Ovary (tissue), 7 donors: ENCODE measurements at regions not wholly inside any gene's neighbourhood (a gene's known extent, or its start where the extent isn't known, plus 50 kb on each side); places are given as distances from the start of the nearest gene placed in this dataset.

Source experiments
- DNase-seq, 5 donors: peaks; one replicate each; pipeline ENCODE4 v3.0.0-alpha.2; 2019 to 2020
- H3K27ac ChIP-seq, 2 donors: fragments of 200-600 bp; one replicate each; pipeline versions ENCODE4 v1.5.1 to v1.8.0; 2019 to 2022
- H3K27me3 ChIP-seq: fragments of 200-600 bp; one replicate; pipeline ENCODE4 v1.8.0; 2022
- H3K36me3 ChIP-seq: fragments of 200-600 bp; sonication (generic); one replicate; pipeline ENCODE4 v1.5.1; 2019
- H3K4me1 ChIP-seq: one replicate; pipeline ENCODE4 v1.8.1; 2013; ENCODE audit warnings: mild to moderate bottlenecking, moderate library complexity; ENCODE audit not compliant: insufficient read depth
- H3K4me3 ChIP-seq: fragments of 200-600 bp; sonication (generic); one replicate; pipeline ENCODE4 v1.5.1; 2017
- H3K9me3 ChIP-seq, 2 donors: fragments of 200-600 bp in 1 of 2; sonication (generic) in 1 of 2; one replicate each; pipeline versions ENCODE4 v1.5.1 to v1.8.1; 2013 to 2019; ENCODE audit warnings: mild to moderate bottlenecking in 1 of 2, moderate library complexity in 1 of 2
- CTCF ChIP-seq, 3 donors: fragments of 450-650 bp in 2 of 3; fragments of 200-600 bp in 1 of 3; IDR thresholded peaks; one replicate each; pipeline versions ENCODE4 v1.5.1 to v1.8.0; 2016 to 2022; ENCODE audit warnings: antibody characterized with exemption in 3 of 3, mild to moderate bottlenecking in 1 of 3
- EP300 ChIP-seq: sonication (generic); formaldehyde crosslinking; IDR thresholded peaks from one replicate; pipeline ENCODE4 v1.6.1; 2017; ENCODE audit warnings: antibody characterized with exemption
- POLR2A ChIP-seq: fragments of 450-650 bp; IDR thresholded peaks from one replicate; pipeline ENCODE4 v1.6.1; 2017; ENCODE audit warnings: antibody characterized with exemption, mild to moderate bottlenecking, moderate library complexity
- WGBS, 3 donors: extraction: QIAGEN DNeasy Blood & Tissue Kit in 1 of 3; methylation state at CpG; one replicate each; pipeline versions ENCODE4 v1.1.5 to v1.1.7; 2013 to 2017; 5-methylcytosine and 5-hydroxymethylcytosine counted together
- intact Hi-C, 4 donors: fragments of 100-400 bp; cut with DNase I; formaldehyde crosslinking; loops; one replicate each; pipeline versions ENCODE4 v1.11.0 to v1.15.1; 2022 to 2023
- donor health status: DM: no; HTN: no; CAD: no; lungs with moderate emphysema.
- donor health status: DM: no; HTN: no; CAD: no.
- donor health status: Bipolar disorder and iron deficiency.
- donor health status: DM: no; HTN: no; CAD: no.
- donor health status: DM: yes; HTN: yes; CAD: no.

- Histone ChIP-seq H3K27ac (no peak overlapping the region), H3K9me3 (no peaks in the 10 kb centered on the region), H3K4me1 (no peaks in the 10 kb centered on the region), H3K4me3 (no peak overlapping the region), H3K27me3 (no peaks in the 10 kb centered on the region), H3K36me3 (no peaks in the 10 kb centered on the region)
- WGBS, 3 donors, result 93 to 95% (median 95%) methylated on average over 10 of the region's 10 CpGs
- DNase-seq, result no peak
- intact Hi-C loops, result no loop called here
- no peak for TF ChIP-seq EP300
- no peak for TF ChIP-seq CTCF (IDR thresholded peaks at IDR 0.05)
- no peak for TF ChIP-seq POLR2A
These were observed 205.3 kb upstream of the MKLN1 start for GRCh38 chr7:131122394-131122793.

GRCh38 chr7:131124001-131124629 is 203.6 kb upstream of the MKLN1 start:
- no peak for DNase-seq
- Histone ChIP-seq H3K27me3 (no peaks in the 10 kb centered on the region), H3K27ac (no peak overlapping the region), H3K4me3 (no peak overlapping the region), H3K4me1 (no peaks in the 10 kb centered on the region), H3K36me3 (no peaks in the 10 kb centered on the region), H3K9me3 (no peaks in the 10 kb centered on the region)
- WGBS, 3 donors, result 89 to 95% (median 90%) methylated on average over 4 of the region's 4 CpGs
- TF ChIP-seq CTCF (IDR thresholded peaks at IDR 0.05) (no peak), EP300 (no peak), POLR2A (no peak)
- intact Hi-C loops, result no loop called here

GRCh38 chr7:131124867-131125266 is 202.8 kb upstream of the MKLN1 start:
- TF ChIP-seq POLR2A (no peak), CTCF (IDR thresholded peaks at IDR 0.05) (no peak), EP300 (no peak)
- no peaks in the 10 kb centered on the region for H3K4me1 ChIP-seq
- no peak overlapping the region for H3K27ac ChIP-seq
- no peaks in the 10 kb centered on the region for H3K36me3 ChIP-seq
- H3K27me3 ChIP-seq, result no peaks in the 10 kb centered on the region
- WGBS, 3 donors, result 65 to 78% (median 70%) methylated on average over 3 of the region's 3 CpGs
- no peak overlapping the region for H3K4me3 ChIP-seq
- intact Hi-C loops, result no loop called here
- DNase-seq, result no peak
- H3K9me3 ChIP-seq, result no peaks in the 10 kb centered on the region

- no peak overlapping the region for H3K27ac ChIP-seq
- 71 to 95% (median 94%) methylated on average over 4 of the region's 4 CpGs for WGBS, 3 donors
- H3K36me3 ChIP-seq, result no peaks in the 10 kb centered on the region
- H3K4me3 ChIP-seq, result no peak overlapping the region
- no peaks in the 10 kb centered on the region for H3K4me1 ChIP-seq
- intact Hi-C loops, result no loop called here
- no peaks in the 10 kb centered on the region for H3K9me3 ChIP-seq
- no peaks in the 10 kb centered on the region for H3K27me3 ChIP-seq
- TF ChIP-seq CTCF (IDR thresholded peaks at IDR 0.05) (no peak), EP300 (no peak), POLR2A (no peak)
- no peak for DNase-seq
These were observed 197.4 kb upstream of the MKLN1 start for GRCh38 chr7:131130324-131130723.
